ENCODE measurements at regions not wholly inside any gene's neighbourhood (a gene's known extent, or its start where the extent isn't known, plus 50 kb on each side); places are given as distances from the start of the nearest gene placed in this dataset.
A peak's percentile ranks its signal among the peaks of the same experiment; 100 is the strongest.

- DNase-seq = no peak
These were observed 1009.6 kb downstream of the FLRT2 start for GRCh38 chr14:86539361-86540070.

GRCh38 chr14:86533834-86534233 lies 1003.9 kb downstream of the FLRT2 start:
- peak; percentile 3 for DNase-seq

DNA sequence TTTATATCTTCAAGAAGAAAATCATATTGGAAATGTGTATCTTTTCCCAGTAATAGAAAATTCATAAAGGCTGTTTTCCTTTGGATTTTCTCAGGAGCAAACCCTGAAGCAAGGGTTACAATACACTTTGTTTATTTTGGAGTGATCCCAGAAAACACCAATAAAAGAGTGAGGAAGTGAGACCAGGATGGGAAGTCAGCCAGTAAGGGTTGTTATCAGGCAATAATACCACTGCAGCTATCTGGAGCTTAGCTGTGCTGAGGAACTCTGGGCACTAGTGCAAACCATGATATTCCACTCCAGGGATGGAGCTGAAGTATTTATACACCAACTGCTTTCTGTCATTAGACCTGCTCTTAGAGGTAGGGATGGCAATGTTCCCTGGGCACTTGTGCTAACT lies 1002.3 kb downstream of the FLRT2 start:
- no peak for DNase-seq

GRCh38 chr14:86530457-86530856 lies 1000.5 kb downstream of the FLRT2 start:
- DNase-seq = no peak

DNA sequence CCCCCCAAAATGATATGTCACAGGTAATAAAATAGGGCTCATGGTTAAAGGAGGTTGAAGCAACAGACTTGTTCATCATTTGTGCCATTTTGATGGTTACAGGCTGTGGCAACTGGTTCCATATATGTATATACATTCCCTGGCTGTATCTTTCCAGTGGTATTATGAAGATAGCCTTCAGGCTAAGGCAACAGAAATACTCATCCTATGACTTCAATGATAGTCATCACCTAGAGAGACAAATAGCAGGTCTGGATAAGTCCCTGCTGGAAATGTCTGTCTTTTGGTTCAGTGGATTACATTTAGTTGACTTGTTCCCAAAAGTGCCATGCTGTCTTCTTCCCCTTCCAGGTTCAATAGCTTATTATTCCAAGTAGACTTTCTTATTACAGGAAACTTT lies 997.4 kb downstream of the FLRT2 start:
- no peak for DNase-seq

GRCh38 chr14:86525673-86526072 lies 995.7 kb downstream of the FLRT2 start:
- DNase-seq = no peak

DNA sequence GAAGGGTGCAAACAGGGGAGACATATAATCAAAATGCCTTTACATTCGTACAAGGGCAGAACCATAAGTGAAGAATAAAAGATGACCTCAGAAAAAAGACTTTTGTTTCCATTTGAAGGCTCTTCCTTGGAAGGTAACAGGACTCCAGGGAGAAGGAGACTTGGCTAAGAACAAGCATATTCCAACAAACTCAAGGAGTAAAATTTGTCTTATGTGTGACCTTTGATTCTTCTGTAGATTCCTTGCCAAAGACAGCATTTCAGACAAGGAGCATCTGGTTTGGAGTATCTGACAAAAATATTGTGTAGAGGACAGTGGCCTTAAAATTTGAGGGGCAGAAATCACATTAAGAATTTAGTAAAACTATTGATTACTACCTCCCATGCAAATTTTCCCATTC lies 991.9 kb downstream of the FLRT2 start:
- no peak for DNase-seq

GRCh38 chr14:86521031-86521730 lies 991.2 kb downstream of the FLRT2 start:
- no peak for DNase-seq

- DNase-seq = no peak
These were observed 988.4 kb downstream of the FLRT2 start for GRCh38 chr14:86518298-86518697.

- DNase-seq = no peak
These were observed 985.3 kb downstream of the FLRT2 start for GRCh38 chr14:86515195-86515594.

- DNase-seq = no peak
These were observed 983.6 kb downstream of the FLRT2 start for GRCh38 chr14:86513564-86513963.

- no peak for DNase-seq
These were observed 983.1 kb downstream of the FLRT2 start for GRCh38 chr14:86513056-86513455.

DNA sequence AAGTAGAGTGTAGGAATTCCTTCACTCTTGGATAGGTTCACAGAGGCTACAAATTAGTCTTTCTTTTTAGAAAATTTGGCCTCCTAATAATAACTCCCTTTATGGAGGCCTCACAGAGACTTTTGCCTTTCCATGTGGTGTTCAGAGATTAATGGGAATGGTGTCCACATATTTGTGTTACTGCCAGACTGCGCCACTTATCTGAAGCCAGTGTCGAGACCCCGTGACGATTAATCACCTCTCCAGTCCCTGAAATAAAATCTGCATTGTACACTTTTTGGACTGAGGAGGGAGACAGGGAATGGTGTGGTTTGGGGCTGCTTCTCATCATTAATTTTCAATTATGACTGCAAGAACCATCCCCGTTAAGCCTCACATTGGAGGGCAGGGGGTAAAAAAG lies 980.5 kb downstream of the FLRT2 start:
- DNase-seq = no peak

GRCh38 chr14:86505808-86506207 lies 975.9 kb downstream of the FLRT2 start:
- no peak for DNase-seq

GRCh38 chr14:86501611-86502010 lies 971.7 kb downstream of the FLRT2 start:
- peak; percentile 2 for DNase-seq

DNA sequence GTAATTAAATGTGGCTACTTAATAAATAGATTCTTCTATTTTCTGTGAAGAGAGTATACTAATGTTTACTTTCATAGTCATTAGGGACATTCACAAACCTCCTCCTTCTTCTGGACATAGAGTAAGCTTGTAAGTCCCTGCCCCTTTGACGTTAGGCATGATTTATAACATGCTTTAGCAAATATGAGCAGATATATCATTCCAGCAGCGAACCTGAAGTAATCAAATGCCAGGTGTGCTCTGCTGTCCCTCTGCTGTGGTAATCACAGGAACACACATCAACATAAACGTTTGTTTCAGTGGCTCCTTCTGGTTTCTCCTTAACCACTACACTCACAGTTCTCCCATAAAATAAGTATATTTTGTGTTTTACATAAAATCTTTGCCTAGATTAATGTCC lies 961.8 kb downstream of the FLRT2 start:
- DNase-seq = no peak

GRCh38 chr14:86481104-86481503 lies 951.2 kb downstream of the FLRT2 start:
- no peak for DNase-seq

DNA sequence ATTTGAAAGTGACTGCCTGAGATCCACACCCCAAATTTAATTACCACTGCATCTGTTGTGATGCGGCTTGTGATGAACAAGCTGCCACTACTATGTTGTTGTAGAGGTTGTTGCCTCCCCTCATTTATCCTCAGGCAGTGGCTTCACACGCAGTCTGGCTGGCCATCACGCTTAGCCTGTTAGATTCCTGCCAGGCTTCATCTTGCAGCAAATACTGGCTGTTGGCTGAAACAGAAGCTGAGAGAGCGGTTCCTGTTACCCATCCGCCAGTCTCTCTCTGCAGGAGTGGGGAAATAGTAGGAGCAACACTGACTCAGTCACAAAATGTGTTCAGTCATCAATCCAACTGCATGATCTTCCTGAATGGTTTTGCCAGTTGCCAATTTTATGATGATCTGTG lies 934.4 kb downstream of the FLRT2 start:
- no peak for DNase-seq

DNA sequence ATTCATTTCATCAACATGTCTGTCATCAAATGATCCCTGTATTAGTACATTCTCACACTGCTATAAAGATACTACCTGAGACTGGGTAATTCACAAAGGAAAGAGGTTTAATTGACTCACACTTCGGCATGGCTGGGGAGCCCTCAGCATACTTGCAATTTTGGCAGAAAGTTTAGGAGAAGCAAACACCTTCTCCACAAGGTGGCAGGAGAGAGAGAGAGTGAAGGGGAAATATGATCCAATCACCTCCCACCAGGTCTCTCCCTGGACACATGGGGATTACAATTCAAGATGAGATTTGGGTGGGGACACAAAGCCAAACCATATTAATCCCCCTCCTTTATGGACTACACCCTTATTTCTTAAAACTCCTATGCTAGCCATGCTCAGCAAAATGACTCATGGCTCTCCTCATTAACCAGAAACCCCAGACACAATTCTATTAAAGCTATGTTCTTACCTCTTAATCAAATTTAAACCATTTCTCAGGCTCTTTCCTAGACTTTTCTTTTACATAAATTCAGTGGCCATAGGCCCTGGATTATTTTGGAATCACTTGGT lies 932.3 kb downstream of the FLRT2 start:
- DNase-seq = peak; percentile 2

- no peak for DNase-seq
These were observed 927.7 kb downstream of the FLRT2 start for GRCh38 chr14:86457481-86458135.

DNA sequence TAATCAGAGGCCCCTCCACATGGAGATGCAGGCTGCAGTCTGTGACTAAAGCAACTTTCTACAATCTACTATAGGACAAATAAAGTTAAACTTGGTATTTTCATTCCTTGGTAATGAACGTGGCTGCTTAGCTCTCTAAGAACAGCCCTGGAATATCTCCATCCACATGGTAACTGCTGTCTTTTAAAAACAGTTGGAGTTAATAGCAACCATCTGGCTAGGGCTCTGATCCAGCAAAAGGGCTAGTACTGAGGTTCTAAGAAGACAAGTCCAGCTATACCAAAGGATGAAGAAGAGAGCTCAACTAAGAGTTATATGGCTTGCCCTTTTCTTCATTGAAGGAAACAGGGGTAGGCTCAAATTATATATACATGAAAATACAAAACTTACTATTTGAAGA lies 920.1 kb downstream of the FLRT2 start:
- DNase-seq = no peak

DNA sequence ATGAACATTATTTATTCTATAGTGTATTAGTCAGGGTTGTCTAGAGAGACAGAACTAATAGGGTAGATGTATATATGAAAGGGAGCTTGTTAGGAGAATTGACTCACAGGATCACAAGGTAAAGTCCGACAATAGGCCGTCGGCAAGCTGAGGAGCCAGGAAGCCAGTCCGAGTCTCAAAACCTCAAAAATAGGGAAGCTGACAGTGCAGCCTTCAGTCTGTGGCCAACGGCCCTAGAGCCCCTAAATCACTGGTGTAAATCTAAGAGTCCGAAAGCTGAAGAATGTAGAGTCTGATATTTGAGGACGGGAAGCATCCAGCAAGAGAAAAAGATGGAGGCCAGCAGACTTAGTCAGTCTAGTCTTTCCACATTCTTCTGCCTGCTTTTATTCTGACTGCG lies 912.2 kb downstream of the FLRT2 start:
- DNase-seq = no peak

DNA sequence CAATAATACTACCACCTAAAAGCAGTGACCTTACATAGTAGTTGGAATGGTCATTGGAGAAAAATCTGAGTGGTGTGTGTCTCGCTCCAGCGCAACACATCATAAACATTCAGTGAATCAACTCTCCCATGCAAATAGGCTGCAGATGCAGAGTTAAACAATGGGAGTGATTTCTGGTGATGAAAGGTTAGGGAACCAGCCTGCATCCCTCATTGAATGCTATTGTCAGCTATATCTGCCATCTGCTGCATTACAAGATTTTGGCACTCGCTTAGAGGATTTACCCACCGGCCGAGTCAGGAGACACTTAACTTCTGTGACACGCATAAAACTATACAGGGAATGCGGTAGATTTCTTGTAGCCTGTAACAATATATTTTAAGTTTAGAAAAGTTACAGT lies 900.9 kb downstream of the FLRT2 start:
- no peak for DNase-seq

DNA sequence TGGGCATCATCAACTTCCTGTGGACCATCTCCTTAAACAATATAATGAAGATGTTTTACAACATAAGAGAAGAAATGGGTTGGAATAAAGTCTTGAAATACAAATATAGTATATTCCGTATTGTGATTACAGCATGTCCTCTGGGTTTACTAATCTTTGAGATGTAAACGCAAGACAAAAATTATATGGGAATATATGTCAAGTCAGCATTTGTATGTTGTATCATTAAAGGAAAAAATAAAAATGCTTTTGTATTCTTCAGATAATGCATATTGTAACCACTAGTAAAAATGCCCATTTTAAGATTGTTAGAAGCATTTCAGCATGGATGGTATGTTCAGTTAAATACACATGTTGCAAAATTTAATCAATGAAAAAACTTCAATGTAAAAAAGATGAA lies 893.3 kb downstream of the FLRT2 start:
- DNase-seq = no peak
